ENCODE measurements at regions not wholly inside any gene's neighbourhood (a gene's known extent, or its start where the extent isn't known, plus 50 kb on each side); places are given as distances from the start of the nearest gene placed in this dataset.

DNA sequence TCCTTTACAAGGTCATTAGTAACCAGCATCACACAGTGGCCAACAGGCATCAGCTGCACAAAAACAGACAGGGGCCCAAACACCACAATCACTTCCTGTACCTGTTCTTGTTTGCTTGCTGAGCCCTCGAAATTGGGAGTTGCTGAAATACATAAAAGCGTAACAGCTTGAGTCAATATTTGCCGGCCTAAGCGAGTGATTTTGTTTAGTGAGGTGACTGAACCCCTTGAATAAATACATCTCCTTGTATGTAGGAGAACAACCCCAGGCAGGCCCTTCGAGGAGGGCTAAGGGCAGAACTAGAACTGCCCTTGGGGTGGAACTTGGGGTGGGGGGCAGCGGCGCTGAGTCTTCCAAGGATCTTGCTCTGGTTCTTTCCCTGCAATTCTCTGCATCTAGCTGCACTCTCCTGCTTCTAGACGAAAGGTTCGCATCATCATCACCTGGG is 502.5 kb downstream of the RASEF start:
- WGBS, 2 donors, result 69 to 77% methylated on average over 9 of the region's 9 CpGs
- H3K36me3 ChIP-seq (ENCODE audit: low read depth, missing control alignments), result no peaks in the 10 kb centered on the region
- intact Hi-C loops (cut with DNase I; ENCODE audit: low total_unique reads), result no loop called here
- TF ChIP-seq, protein P1, sequence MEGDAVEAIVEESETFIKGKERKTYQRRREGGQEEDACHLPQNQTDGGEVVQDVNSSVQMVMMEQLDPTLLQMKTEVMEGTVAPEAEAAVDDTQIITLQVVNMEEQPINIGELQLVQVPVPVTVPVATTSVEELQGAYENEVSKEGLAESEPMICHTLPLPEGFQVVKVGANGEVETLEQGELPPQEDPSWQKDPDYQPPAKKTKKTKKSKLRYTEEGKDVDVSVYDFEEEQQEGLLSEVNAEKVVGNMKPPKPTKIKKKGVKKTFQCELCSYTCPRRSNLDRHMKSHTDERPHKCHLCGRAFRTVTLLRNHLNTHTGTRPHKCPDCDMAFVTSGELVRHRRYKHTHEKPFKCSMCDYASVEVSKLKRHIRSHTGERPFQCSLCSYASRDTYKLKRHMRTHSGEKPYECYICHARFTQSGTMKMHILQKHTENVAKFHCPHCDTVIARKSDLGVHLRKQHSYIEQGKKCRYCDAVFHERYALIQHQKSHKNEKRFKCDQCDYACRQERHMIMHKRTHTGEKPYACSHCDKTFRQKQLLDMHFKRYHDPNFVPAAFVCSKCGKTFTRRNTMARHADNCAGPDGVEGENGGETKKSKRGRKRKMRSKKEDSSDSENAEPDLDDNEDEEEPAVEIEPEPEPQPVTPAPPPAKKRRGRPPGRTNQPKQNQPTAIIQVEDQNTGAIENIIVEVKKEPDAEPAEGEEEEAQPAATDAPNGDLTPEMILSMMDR (IDR thresholded peaks at IDR 0.05), result no peak
- no peak for TF ChIP-seq POLR2A (IDR thresholded peaks at IDR 0.05)
- no peaks in the 10 kb centered on the region for H3K27me3 ChIP-seq
- no peaks in the 10 kb centered on the region for H3K9me3 ChIP-seq
- no peak overlapping the region for H3K4me3 ChIP-seq
- DNase-seq, result no peak
- no peak overlapping the region for H3K27ac ChIP-seq
- H3K4me1 ChIP-seq, result peaks cover 23% of the 10 kb centered on the region

DNA sequence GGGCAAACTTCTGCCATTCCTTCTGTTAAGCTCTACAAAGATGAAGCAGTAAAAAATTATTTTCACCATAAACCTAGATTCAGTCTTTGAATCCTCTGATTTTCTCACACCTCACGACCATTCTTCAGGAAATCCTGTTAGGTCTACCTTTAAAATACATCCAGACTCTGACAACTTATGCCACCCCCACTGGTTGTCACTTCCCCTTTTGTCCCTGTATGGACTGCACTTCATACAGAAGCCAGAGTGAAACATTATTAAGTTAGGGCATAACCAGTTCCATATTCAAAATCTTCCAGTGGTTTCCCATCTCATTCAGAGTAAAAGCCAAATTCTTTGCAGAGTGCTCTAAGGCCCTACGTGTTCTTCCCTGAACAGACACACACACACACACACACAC is 499.8 kb downstream of the RASEF start:
- no peaks in the 10 kb centered on the region for H3K9me3 ChIP-seq
- TF ChIP-seq, protein P1 (IDR thresholded peaks at IDR 0.05), result no peak
- no peak for TF ChIP-seq POLR2A (IDR thresholded peaks at IDR 0.05)
- 88 to 93% methylated on average over 2 of the region's 2 CpGs for WGBS, 2 donors
- H3K27ac ChIP-seq, result no peak overlapping the region
- H3K36me3 ChIP-seq (ENCODE audit: low read depth, missing control alignments), result no peaks in the 10 kb centered on the region
- intact Hi-C loops (cut with DNase I; ENCODE audit: low total_unique reads), result no loop called here
- H3K27me3 ChIP-seq, result no peaks in the 10 kb centered on the region
- no peak for DNase-seq
- H3K4me1 ChIP-seq, result peaks cover 12% of the 10 kb centered on the region
- H3K4me3 ChIP-seq, result no peak overlapping the region

DNA sequence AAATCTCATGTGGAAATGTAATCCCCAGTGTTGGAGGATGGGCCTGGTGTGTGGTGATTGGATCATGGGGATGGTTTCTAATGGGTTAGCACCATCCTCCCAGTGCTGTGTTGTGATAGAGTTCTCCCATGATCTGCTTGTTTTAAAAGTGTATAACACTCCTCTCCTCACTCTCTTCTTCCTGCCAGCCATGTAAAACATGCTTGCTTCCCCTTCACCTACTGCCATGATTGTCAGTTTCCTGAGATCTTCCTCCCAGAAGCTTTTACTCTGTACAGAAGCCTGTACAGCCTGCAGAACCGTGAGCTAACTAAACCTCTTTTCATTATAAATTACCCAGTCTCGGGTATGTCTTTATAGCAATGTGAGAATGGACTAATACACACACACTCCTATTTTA is 499.1 kb downstream of the RASEF start:
- H3K4me1 ChIP-seq, result peaks cover 12% of the 10 kb centered on the region
- 90 to 98% methylated on average over 2 of the region's 2 CpGs for WGBS, 2 donors
- no peaks in the 10 kb centered on the region for H3K36me3 ChIP-seq (ENCODE audit: low read depth, missing control alignments)
- no peak overlapping the region for H3K4me3 ChIP-seq
- no peak for DNase-seq
- H3K27ac ChIP-seq, result no peak overlapping the region
- H3K9me3 ChIP-seq, result no peaks in the 10 kb centered on the region
- no peaks in the 10 kb centered on the region for H3K27me3 ChIP-seq
- intact Hi-C loops (cut with DNase I; ENCODE audit: low total_unique reads), result no loop called here
- no peak for TF ChIP-seq POLR2A (IDR thresholded peaks at IDR 0.05)
- TF ChIP-seq, protein P1 (IDR thresholded peaks at IDR 0.05), result no peak

DNA sequence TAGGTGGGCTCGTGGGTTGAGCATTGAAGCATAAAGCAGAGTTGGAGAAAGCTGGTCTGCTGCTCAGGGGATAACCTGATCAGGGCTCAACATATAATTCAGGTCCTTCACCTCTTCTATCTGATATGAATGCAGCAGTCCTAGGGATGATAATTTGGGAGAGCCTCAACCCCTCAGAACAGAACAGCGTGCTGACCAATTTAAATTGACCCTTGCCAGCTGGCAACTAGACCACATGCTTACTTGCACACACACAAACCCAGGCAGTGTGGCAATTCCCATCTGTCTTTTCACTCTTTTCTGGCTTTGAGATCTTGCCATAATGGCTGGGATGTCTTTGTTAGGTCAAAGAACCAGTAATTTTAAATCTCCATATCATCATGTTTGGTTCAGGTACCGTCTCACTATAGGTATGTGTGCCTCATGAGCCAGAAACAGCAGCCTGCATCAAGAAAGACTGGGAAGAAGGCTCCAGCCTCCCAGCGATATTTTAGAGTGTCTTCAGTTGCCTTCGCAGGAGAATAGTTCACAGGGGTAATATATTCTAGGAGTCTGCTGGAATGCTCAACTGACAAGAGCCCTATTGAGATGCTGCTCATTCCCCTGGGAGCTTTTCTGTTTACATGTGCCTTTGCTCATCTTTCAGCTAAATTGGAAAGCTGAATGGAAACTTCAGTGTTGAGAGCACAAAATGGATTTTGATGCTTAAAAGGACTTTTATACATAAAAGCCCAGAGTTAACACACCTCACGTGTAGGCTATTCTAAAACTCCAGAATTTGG is 497.6 kb downstream of the RASEF start:
- Histone ChIP-seq H3K4me1 (peaks cover 3% of the 10 kb centered on the region), H3K27me3 (no peaks in the 10 kb centered on the region), H3K9me3 (no peaks in the 10 kb centered on the region), H3K4me3 (no peak overlapping the region), H3K27ac (no peak overlapping the region), H3K36me3 (ENCODE audit: low read depth, missing control alignments) (no peaks in the 10 kb centered on the region)
- no peak for DNase-seq
- intact Hi-C loops (cut with DNase I; ENCODE audit: low total_unique reads), result no loop called here
- TF ChIP-seq, protein P1 (IDR thresholded peaks at IDR 0.05), result no peak
- TF ChIP-seq POLR2A (IDR thresholded peaks at IDR 0.05), result no peak
- 52 to 68% methylated on average over 6 of the region's 6 CpGs for WGBS, 2 donors

DNA sequence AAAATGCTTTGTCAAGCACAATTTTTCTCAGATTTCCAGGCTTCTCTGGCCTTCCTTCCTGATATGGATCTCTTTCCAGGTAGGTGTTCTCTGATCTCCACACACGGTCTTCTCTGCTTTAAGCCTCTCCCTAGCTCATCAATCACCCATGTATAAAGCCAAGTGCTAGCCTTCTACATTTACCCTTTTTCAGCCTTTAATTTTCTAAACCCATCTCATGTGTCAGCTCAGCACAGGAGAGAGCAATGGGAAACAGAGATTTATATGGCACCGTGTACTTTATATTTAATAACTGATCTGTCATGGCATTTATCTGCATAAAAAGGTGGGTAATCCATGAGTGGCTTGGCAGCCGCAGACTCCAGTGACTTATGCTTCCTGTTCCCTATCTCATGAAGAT is 495.0 kb downstream of the RASEF start:
- intact Hi-C loops (cut with DNase I; ENCODE audit: low total_unique reads), result no loop called here
- 84 to 88% methylated on average over 3 of the region's 3 CpGs for WGBS, 2 donors
- Histone ChIP-seq H3K27me3 (no peaks in the 10 kb centered on the region), H3K9me3 (no peaks in the 10 kb centered on the region), H3K4me1 (peaks cover 3% of the 10 kb centered on the region), H3K36me3 (ENCODE audit: low read depth, missing control alignments) (no peaks in the 10 kb centered on the region), H3K4me3 (no peak overlapping the region), H3K27ac (no peak overlapping the region)
- TF ChIP-seq, protein P1 (IDR thresholded peaks at IDR 0.05), result no peak
- no peak for TF ChIP-seq POLR2A (IDR thresholded peaks at IDR 0.05)
- no peak for DNase-seq

Measured in testis (tissue), 2 donors.